ENCODE measurements at regions not wholly inside any gene's neighbourhood (a gene's known extent, or its start where the extent isn't known, plus 50 kb on each side); places are given as distances from the start of the nearest gene placed in this dataset.
A peak's percentile ranks its signal among the peaks of the same experiment; 100 is the strongest.

GRCh38 chr13:104757712-104758111 is 1691.5 kb upstream of the SLC10A2 start:
- H3K4me3 ChIP-seq (ENCODE audit: low read depth, low read length), result no peak overlapping the region
- in situ Hi-C loops (cut with HindIII; ENCODE audit: low sequenced_read_pairs), result no loop called here
- DNase-seq (ENCODE audit: low read depth, low spot score), result peak; percentile 45
- TF ChIP-seq CTCF (IDR thresholded peaks at IDR 0.05; ENCODE audit: low read depth, low read length), result no peak

DNA sequence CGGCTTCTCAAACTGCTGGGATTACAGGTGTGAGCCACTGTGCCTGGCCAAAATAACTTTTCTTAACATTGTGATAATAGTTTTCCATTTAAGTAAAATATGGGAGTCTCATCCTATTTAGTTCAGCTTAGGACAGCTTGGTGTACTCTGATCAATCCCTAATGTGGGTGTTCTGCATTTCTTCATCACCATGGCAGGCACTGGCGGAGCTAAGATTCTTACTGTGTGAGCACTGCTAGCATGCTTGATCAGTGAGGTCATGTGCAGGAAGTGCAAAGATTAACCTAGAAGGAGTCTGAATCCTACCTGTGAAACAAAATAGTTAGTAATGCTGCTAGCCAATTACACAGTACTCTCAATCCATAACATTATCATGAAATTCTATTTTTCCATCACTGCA is 1684.2 kb upstream of the SLC10A2 start:
- in situ Hi-C loops (cut with HindIII; ENCODE audit: low sequenced_read_pairs), result no loop called here
- no peak overlapping the region for H3K4me3 ChIP-seq (ENCODE audit: low read depth, low read length)
- DNase-seq (ENCODE audit: low read depth, low spot score), result peak; percentile 20
- TF ChIP-seq CTCF (IDR thresholded peaks at IDR 0.05; ENCODE audit: low read depth, low read length), result no peak

- no peak for TF ChIP-seq CTCF (IDR thresholded peaks at IDR 0.05; ENCODE audit: low read depth, low read length)
- no peak overlapping the region for H3K4me3 ChIP-seq (ENCODE audit: low read depth, low read length)
- DNase-seq (ENCODE audit: low read depth, low spot score), result no peak
- in situ Hi-C loops (cut with HindIII; ENCODE audit: low sequenced_read_pairs), result no loop called here
Measured at GRCh38 chr13:104740641-104741222, 1674.5 kb upstream of the SLC10A2 start.

- no peak for DNase-seq (ENCODE audit: low read depth, low spot score)
- H3K4me3 ChIP-seq (ENCODE audit: low read depth, low read length), result no peak overlapping the region
- TF ChIP-seq CTCF (IDR thresholded peaks at IDR 0.05; ENCODE audit: low read depth, low read length), result no peak
- in situ Hi-C loops (cut with HindIII; ENCODE audit: low sequenced_read_pairs), result no loop called here
Measured at GRCh38 chr13:104737713-104738112, 1671.5 kb upstream of the SLC10A2 start.

DNA sequence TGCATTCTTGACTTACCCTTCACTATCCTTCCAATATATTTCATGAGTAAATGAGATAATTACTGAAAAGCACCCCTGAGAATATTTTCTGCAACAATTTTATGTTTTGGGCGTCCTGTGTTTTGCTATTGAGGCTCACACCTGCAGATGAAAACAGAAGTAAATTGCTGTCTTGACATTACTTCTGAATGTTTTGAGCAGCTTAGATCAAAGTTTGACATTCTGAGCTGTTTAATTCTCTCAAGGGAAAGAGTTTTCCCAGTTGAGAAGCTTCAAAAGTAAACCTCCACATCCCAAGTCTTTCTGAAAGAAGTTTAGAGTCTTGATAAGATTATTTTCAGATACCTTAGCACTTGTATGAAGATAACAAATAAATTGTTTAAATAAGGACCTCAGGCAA is 1667.2 kb upstream of the SLC10A2 start:
- no peak overlapping the region for H3K4me3 ChIP-seq (ENCODE audit: low read depth, low read length)
- TF ChIP-seq CTCF (IDR thresholded peaks at IDR 0.05; ENCODE audit: low read depth, low read length), result no peak
- in situ Hi-C loops (cut with HindIII; ENCODE audit: low sequenced_read_pairs), result no loop called here
- DNase-seq (ENCODE audit: low read depth, low spot score), result no peak

DNA sequence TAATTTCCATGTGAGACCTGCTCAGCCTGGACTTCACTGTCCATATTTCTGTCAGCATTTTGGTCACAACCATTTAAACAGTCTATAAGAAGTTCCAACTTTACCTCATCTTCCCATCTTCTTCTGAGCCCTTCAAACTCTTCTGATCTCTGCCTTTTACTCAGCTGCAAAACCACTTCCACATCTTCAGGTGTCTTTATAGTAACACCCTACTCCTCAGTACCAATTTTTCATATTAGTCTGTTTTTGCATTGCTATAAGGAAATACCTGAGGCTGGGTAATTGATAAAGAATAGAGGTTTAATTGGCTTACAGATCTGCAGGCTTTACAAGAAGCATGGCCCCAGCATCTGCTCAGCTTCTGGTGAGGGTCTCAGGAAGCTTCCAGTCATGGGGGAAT is 1648.9 kb upstream of the SLC10A2 start:
- no peak for TF ChIP-seq CTCF (IDR thresholded peaks at IDR 0.05; ENCODE audit: low read depth, low read length)
- DNase-seq (ENCODE audit: low read depth, low spot score), result no peak
- in situ Hi-C loops (cut with HindIII; ENCODE audit: low sequenced_read_pairs), result no loop called here
- no peak overlapping the region for H3K4me3 ChIP-seq (ENCODE audit: low read depth, low read length)

Measured in astrocyte of the spinal cord (primary cell).